ENCODE measurements at regions not wholly inside any gene's neighbourhood (a gene's known extent, or its start where the extent isn't known, plus 50 kb on each side); places are given as distances from the start of the nearest gene placed in this dataset.

- DNase-seq (ENCODE audit: low read depth) = no peak
These were observed 196.8 kb downstream of the RAP2A start for GRCh38 chr13:97630725-97631124.

- DNase-seq (ENCODE audit: low read depth) = no peak
These were observed 197.2 kb downstream of the RAP2A start for GRCh38 chr13:97631158-97631557.

GRCh38 chr13:97639236-97639635 lies 205.3 kb downstream of the RAP2A start:
- no peak for DNase-seq (ENCODE audit: low read depth)

GRCh38 chr13:97640268-97640667 lies 206.3 kb downstream of the RAP2A start:
- no peak for DNase-seq (ENCODE audit: low read depth)

GRCh38 chr13:97648171-97648880 lies 214.4 kb downstream of the RAP2A start:
- DNase-seq (ENCODE audit: low read depth) = peak; percentile 9

- no peak for DNase-seq (ENCODE audit: low read depth)
These were observed 214.9 kb downstream of the RAP2A start for GRCh38 chr13:97648881-97649224.

- DNase-seq (ENCODE audit: low read depth) = peak; percentile 27
These were observed 219.6 kb downstream of the RAP2A start for GRCh38 chr13:97653443-97654140.

GRCh38 chr13:97654236-97654635 lies 220.3 kb downstream of the RAP2A start:
- no peak for DNase-seq (ENCODE audit: low read depth)

GRCh38 chr13:97658556-97658955 lies 224.6 kb downstream of the RAP2A start:
- DNase-seq (ENCODE audit: low read depth) = no peak

GRCh38 chr13:97659602-97660001 lies 225.6 kb downstream of the RAP2A start:
- no peak for DNase-seq (ENCODE audit: low read depth)

- no peak for DNase-seq (ENCODE audit: low read depth)
These were observed 226.8 kb downstream of the RAP2A start for GRCh38 chr13:97660594-97661260.

GRCh38 chr13:97686594-97686993 lies 252.6 kb downstream of the RAP2A start:
- no peak for DNase-seq (ENCODE audit: low read depth)

GRCh38 chr13:97692628-97693027 lies 258.7 kb downstream of the RAP2A start:
- no peak for DNase-seq (ENCODE audit: low read depth)

- DNase-seq (ENCODE audit: low read depth) = no peak
These were observed 257.8 kb upstream of the IPO5 start for GRCh38 chr13:97695684-97696083.

GRCh38 chr13:97696921-97697320 lies 256.6 kb upstream of the IPO5 start:
- no peak for DNase-seq (ENCODE audit: low read depth)

- no peak for DNase-seq (ENCODE audit: low read depth)
These were observed 253.1 kb upstream of the IPO5 start for GRCh38 chr13:97700306-97700848.

- no peak for DNase-seq (ENCODE audit: low read depth)
These were observed 250.9 kb upstream of the IPO5 start for GRCh38 chr13:97702614-97703013.

- DNase-seq (ENCODE audit: low read depth) = no peak
These were observed 242.7 kb upstream of the IPO5 start for GRCh38 chr13:97710797-97711196.

GRCh38 chr13:97712770-97713169 lies 240.7 kb upstream of the IPO5 start:
- DNase-seq (ENCODE audit: low read depth) = no peak

- DNase-seq (ENCODE audit: low read depth) = no peak
These were observed 237.7 kb upstream of the IPO5 start for GRCh38 chr13:97715763-97716162.

GRCh38 chr13:97716746-97717145 lies 236.7 kb upstream of the IPO5 start:
- DNase-seq (ENCODE audit: low read depth) = no peak

GRCh38 chr13:97719736-97720135 lies 233.7 kb upstream of the IPO5 start:
- peak; percentile 9 for DNase-seq (ENCODE audit: low read depth)

- no peak for DNase-seq (ENCODE audit: low read depth)
These were observed 232.6 kb upstream of the IPO5 start for GRCh38 chr13:97720896-97721295.

All from M059J (cell line).